ENCODE measurements at regions not wholly inside any gene's neighbourhood (a gene's known extent, or its start where the extent isn't known, plus 50 kb on each side); places are given as distances from the start of the nearest gene placed in this dataset.

- TF ChIP-seq CTCF (IDR thresholded peaks at IDR 0.05) = no peak
- TF ChIP-seq POLR2A (IDR thresholded peaks at IDR 0.05) = no peak
- peak in 1 of 3 donors; percentile 67 for TF ChIP-seq POLR2AphosphoS5 (IDR thresholded peaks at IDR 0.05)
These were observed 173.6 kb downstream of the ANKRD60 start for GRCh38 chr20:58054780-58055373.

All from breast epithelium (tissue), 3 donors.